Upper lobe of left lung (tissue), 4 donors: ENCODE measurements at regions not wholly inside any gene's neighbourhood (a gene's known extent, or its start where the extent isn't known, plus 50 kb on each side); places are given as distances from the start of the nearest gene placed in this dataset.

Experiments
- CTCF ChIP-seq, 6 experiments: fragments of 450-650 bp in 4 of 6; fragments of 200-600 bp in 2 of 6; sonication (generic) in 2 of 6; IDR thresholded peaks; one replicate each; pipeline ENCODE4 v1.5.1; 2016 to 2019; ENCODE audit warnings: antibody characterized with exemption in 6 of 6
- POLR2A ChIP-seq, 4 donors: fragments of 450-650 bp; IDR thresholded peaks; one replicate each; pipeline ENCODE4 v1.5.1; 2016 to 2017; ENCODE audit warnings: antibody characterized with exemption in 4 of 4, mild to moderate bottlenecking in 2 of 4
- POLR2AphosphoS5 ChIP-seq, 2 donors: sonication (generic); formaldehyde crosslinking; IDR thresholded peaks; one replicate each; pipeline ENCODE4 v1.5.1; 2017; ENCODE audit warnings: antibody characterized with exemption in 2 of 2

GRCh38 chr9:91038483-91039124, 237.0 kb downstream of the SYK start:
- TF ChIP-seq POLR2A (IDR thresholded peaks at IDR 0.05) = no peak
- TF ChIP-seq CTCF (IDR thresholded peaks at IDR 0.05) = no peak
- no peak for TF ChIP-seq POLR2AphosphoS5 (IDR thresholded peaks at IDR 0.05)
